GM19328 (cell line): ENCODE measurements at regions not wholly inside any gene's neighbourhood (a gene's known extent, or its start where the extent isn't known, plus 50 kb on each side); places are given as distances from the start of the nearest gene placed in this dataset.
A peak's percentile ranks its signal among the peaks of the same experiment; 100 is the strongest.
"Not testable (repeated sequence)": the region's sequence is repeated elsewhere in the genome, so short reads cannot be mapped to it uniquely, and the experiment has no call there.

Experiments
- ATAC-seq: cut with Tn5 transposase; IDR thresholded peaks from one replicate; pipeline ENCODE4 v1.9.1; 2021; ENCODE audit warnings: mild to moderate bottlenecking, moderate library complexity; ENCODE audit not compliant: unreplicated experiment

DNA sequence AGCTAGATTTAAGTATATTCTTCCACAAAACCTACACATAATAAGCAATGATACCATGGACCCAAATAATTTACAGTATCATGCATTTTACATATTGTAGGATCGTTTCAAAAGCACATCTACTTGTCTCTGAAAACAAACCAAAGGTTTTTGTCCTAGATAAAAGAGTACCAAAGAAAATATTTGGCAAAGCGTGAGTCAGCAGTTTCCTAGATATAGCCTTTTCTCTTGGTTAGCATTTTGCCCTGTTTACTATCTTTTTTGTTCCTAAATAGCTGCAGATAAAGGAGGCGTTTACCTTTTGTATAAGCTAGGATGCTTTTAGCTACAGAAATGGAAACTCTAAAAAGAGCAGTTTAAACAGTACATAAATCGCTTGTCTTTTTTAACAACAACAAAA lies 305.8 kb upstream of the GULP1 start:
- ATAC-seq, result no peak

GRCh38 chr2:187986390-187987105 lies 305.1 kb upstream of the GULP1 start:
- no peak for ATAC-seq

DNA sequence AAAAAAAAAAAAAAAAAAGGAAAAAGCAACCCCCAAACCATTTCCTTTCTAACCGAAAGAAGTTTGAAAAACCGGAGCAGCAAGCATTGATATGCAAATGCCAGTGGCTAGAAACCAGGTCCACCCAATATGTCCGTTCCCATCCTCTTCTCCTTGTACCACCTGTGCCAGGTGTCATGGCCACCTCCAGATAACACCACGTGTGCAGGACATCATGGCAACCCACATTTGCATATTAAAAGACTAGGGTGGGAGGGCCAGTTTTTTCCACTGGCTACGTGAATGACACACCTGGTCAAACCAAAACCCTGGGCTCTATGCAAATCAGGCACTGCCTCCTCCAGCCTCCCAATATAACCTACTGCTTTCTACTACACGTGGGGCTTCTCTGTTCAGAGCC lies 303.3 kb upstream of the GULP1 start:
- ATAC-seq, result no peak

GRCh38 chr2:187989925-187990623 lies 301.6 kb upstream of the GULP1 start:
- peak; percentile 44 for ATAC-seq

DNA sequence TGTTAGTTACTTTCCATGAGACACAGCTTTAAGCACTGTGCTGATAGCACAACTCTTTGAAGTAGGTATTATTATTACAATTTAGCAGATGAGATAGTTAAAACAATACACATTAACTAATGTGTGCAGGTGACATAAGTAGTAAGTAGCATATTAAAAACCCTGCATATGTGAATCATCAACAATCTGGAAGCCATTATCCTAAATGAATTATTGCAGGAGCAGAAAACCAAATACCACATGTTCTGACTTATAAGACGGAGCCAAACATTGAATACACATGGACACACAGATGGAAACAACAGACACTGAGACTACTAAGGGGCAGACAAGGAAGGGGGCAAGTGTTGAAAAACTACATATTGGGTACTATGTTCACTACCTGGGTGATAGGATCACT lies 300.3 kb upstream of the GULP1 start:
- no peak for ATAC-seq

GRCh38 chr2:187994464-187995331 lies 297.0 kb upstream of the GULP1 start:
- ATAC-seq, result no peak

DNA sequence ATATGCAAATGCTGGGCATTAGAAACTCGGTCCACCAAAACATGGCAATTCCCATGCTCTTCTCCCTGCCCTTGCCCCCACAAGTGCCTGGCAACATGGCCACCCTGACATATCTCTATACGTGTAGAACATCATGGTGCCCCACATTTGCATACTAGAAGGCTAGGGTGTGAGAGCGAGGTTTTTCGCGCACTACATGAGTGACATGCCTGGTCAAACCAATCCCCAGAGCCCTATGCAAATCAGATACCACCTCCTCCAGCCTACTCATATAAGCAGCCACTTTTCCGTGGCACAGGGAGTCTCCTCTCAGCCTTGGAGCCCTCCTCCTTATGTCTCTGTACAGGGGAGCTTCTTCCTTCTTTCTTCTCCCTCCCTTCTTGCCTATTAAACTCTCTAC lies 296.1 kb upstream of the GULP1 start:
- ATAC-seq, result no peak

GRCh38 chr2:187996630-187997029 lies 295.0 kb upstream of the GULP1 start:
- ATAC-seq, result no peak

DNA sequence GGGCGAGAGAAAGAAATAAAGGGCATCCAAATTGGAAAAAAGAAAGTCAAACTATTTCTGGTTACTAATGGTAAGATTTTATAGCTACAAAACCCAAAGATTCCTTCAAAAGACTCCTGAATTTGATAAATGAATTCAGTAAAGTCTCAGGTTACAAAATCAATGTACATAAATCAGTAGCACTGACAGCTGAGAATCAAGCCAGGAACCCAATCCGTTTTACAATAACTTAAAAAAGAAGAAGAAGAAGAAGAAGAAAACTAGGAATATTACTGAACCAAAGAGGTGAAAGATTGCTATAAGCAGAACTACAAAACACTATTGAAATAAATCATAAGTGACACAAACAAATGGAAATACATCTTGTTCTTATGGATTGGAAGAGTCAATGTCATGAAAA lies 291.5 kb upstream of the GULP1 start:
- no peak for ATAC-seq

GRCh38 chr2:188003800-188004199 lies 287.9 kb upstream of the GULP1 start:
- ATAC-seq, result no peak

DNA sequence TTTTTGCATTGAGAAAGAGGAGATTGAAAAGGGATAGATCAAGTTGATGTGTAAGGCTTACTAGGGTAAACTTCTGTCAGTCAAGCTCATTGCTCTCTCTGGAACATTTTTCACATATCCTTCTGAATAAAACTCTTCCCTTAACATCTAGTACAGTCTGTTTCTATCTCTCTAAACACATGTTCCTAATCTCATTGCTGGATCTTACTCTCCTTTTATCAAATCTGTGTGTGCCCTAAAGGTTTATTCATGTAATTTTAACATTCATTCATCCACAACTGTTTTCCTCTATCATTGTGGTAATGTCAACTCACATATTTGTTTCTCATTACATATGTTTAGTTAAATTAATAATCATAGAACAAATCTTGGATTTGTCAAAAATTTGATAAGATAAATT lies 277.9 kb upstream of the GULP1 start:
- no peak for ATAC-seq

- no peak for ATAC-seq
These were observed 274.8 kb upstream of the GULP1 start for GRCh38 chr2:188016917-188017316.

DNA sequence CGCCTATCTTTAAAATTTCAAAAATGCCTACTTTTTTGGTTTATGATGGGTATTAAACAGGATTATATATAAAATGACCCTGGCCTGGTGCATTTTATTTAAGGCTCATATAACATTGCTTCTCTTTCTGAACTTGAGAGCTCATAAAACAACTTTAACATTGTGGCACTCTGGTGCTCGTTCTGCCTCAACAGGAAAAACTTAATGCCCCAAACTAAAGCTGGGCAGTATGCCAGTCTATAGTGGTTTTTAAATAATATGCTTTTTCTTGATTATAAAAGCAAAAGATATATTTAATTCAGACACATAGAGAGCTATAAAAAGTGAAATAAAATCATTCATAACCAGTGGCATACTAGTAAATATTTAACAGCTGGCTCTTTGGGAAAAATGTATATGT lies 269.3 kb upstream of the GULP1 start:
- ATAC-seq, result no peak

DNA sequence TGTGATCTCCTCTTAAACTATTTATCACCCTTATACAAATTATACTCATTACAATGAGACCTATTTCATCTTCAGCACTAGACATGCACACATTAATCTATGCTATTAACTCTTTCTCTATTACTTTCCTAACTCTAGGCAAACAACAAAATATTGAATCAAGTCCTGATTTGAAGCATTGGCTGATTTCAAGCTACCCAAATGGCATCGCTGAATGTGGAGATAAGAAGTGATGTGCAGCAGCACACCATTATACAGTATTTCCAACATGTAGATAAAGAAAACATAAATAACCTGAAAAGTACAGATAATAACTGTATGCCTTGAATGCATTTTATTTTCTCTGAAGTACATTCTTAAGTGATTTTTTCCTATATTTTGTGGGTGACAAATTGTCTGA lies 268.6 kb upstream of the GULP1 start:
- no peak for ATAC-seq

- ATAC-seq, result no peak
These were observed 266.9 kb upstream of the GULP1 start for GRCh38 chr2:188024811-188025210.

- ATAC-seq, result no peak
These were observed 262.9 kb upstream of the GULP1 start for GRCh38 chr2:188028739-188029138.

- ATAC-seq, result no peak
These were observed 259.4 kb upstream of the GULP1 start for GRCh38 chr2:188032306-188032705.

- ATAC-seq, result no peak
These were observed 258.9 kb upstream of the GULP1 start for GRCh38 chr2:188032786-188033185.

DNA sequence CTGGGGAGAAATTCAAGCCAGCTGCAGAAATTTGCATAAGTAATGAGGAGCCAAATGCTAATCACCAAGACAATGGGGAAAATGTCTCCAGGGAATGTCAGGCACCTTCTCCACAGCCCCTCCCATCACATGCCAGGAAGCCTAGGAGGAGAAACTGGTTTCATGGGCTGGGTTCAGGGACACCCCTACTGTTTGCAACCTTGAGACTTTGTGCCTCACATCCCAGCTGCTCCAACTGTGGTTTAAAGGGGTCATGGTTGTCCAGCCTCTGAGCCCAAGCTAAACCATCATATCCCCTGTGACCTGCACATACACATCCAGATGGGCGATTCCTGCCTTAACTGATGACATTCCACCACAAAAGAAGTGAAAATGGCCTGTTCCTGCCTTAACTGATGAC lies 258.4 kb upstream of the GULP1 start:
- not testable (repeated sequence) for ATAC-seq

GRCh38 chr2:188034102-188034501 lies 257.6 kb upstream of the GULP1 start:
- ATAC-seq, result not testable (repeated sequence)

DNA sequence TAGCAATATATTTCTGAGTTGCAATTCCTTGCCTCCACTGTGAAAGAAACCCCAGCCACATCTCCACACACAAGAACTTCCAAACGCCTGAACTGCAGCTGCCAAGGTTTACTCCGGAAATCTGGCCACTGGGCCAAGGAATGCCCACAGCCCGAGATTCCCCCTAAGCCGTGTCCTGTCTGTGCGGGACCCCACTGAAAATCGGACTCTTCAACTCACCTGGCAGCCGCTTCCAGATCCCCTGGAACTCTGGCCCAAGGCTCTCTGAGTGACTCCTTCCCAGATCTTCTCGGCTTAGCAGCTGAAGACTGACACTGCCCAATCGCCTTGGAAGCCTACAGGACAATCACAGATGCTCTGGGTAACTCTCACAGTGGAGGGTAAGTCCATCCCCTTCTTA lies 256.3 kb upstream of the GULP1 start:
- ATAC-seq, result not testable (repeated sequence)

DNA sequence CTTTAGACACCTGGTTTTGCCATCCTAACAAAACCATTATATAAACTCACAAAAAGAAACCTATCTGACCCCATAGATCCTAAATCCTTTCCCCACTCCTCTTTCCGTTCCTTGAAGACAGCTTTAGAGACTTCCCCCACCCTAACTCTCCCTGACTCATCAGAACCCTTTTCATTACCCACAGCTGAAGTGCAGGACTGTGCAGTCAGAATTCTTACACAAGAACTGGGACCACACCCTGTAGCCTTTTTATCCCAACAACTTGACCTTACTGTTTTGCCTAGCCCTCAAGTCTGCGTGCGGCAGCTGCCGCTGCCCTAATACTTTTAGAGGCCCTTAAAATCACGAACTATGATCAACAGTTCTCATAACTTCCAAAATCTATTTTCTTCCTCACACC lies 254.9 kb upstream of the GULP1 start:
- not testable (repeated sequence) for ATAC-seq
